PC-3 (cell line): ENCODE measurements at regions not wholly inside any gene's neighbourhood (a gene's known extent, or its start where the extent isn't known, plus 50 kb on each side); places are given as distances from the start of the nearest gene placed in this dataset.

Experiments
- ATAC-seq: fragments of 200-7000 bp; cut with Tn5 transposase; 2 replicates; pipeline ENCODE4 v1.9.1; 2020; ENCODE audit warnings: mild to moderate bottlenecking, moderate library complexity
- BruUV-seq: library from RNA; stranded (reverse); fragments of 400-500 nt; replicated peaks from 2 replicates; lab custom pipeline; 2021; lab: Mats Ljungman, UMichigan
- CTCF ChIA-PET: fragments of 300-600 bp; sonication (Branson Sonifier 250); formaldehyde crosslinking; loops from one replicate; lab custom pipeline; 2022; ENCODE audit warnings: antibody characterized with exemption; lab: Charles Lee
- POLR2A ChIA-PET: fragments of 300-600 bp; sonication (Branson Sonifier 250); formaldehyde crosslinking; loops from one replicate; lab custom pipeline; 2022; ENCODE audit warnings: antibody characterized with exemption; ENCODE audit not compliant: unreplicated experiment; lab: Charles Lee
- DNase-seq: peaks from one replicate; pipeline ENCODE4 v3.0.0-alpha.2; 2015
- H2AFZ ChIP-seq: fragments of 300-600 bp; sonication (generic); 2 replicates; pipeline ENCODE4 v1.6.0; 2016; ENCODE audit warnings: antibody characterized with exemption, low read length
- H3F3A ChIP-seq: fragments of 300-600 bp; sonication (generic); one replicate; pipeline ENCODE4 v1.6.0; 2017; ENCODE audit warnings: antibody characterized with exemption, low read length, control low read depth, mild to moderate bottlenecking; ENCODE audit not compliant: unreplicated experiment
- H3K27ac ChIP-seq: fragments of 300-600 bp; sonication (generic); 2 replicates; pipeline ENCODE4 v1.5.1; 2016; ENCODE audit warnings: mild to moderate bottlenecking, low read length
- H3K27me3 ChIP-seq: fragments of 300-600 bp; sonication (generic); 2 replicates; pipeline ENCODE4 v1.6.1; 2016; ENCODE audit warnings: low read length, mixed read lengths
- H3K36me3 ChIP-seq: fragments of 300-600 bp; sonication (generic); 2 replicates; pipeline ENCODE4 v1.6.1; 2016; ENCODE audit warnings: low read depth, mixed run types, low read length, mixed read lengths
- H3K4me1 ChIP-seq: fragments of 300-600 bp; sonication (generic); 2 replicates; pipeline ENCODE4 v1.5.1; 2016; ENCODE audit warnings: low read length; ENCODE audit not compliant: insufficient read depth
- H3K4me2 ChIP-seq: fragments of 300-600 bp; sonication (generic); 2 replicates; pipeline ENCODE4 v1.6.0; 2016; ENCODE audit warnings: low read length
- H3K4me3 ChIP-seq: fragments of 300-600 bp; sonication (generic); 2 replicates; pipeline ENCODE4 v1.5.1; 2016; ENCODE audit warnings: mild to moderate bottlenecking, low read length, mixed read lengths
- H3K79me2 ChIP-seq: fragments of 300-600 bp; sonication (generic); 2 replicates; pipeline ENCODE4 v1.6.1; 2017; ENCODE audit warnings: low read length, mixed read lengths
- H3K9ac ChIP-seq: fragments of 300-600 bp; sonication (generic); 2 replicates; pipeline ENCODE4 v1.6.0; 2016; ENCODE audit warnings: mild to moderate bottlenecking, low read length
- H3K9me2 ChIP-seq: fragments of 300-600 bp; sonication (generic); replicated peaks from 2 replicates; pipeline ENCODE4 v1.6.1; 2016; ENCODE audit warnings: mixed run types, low read length, mixed read lengths
- H3K9me3 ChIP-seq: fragments of 300-600 bp; sonication (generic); 2 replicates; pipeline ENCODE4 v1.6.1; 2016; ENCODE audit warnings: low read length, mixed read lengths
- H4K20me1 ChIP-seq: fragments of 300-600 bp; sonication (generic); 2 replicates; pipeline ENCODE4 v1.6.1; 2016; ENCODE audit warnings: low read length, mixed read lengths
- CTCF ChIP-seq: fragments of 300-600 bp; sonication (generic); conservative IDR thresholded peaks from 2 replicates; pipeline ENCODE4 v1.5.1; 2017; ENCODE audit warnings: antibody characterized with exemption, low read depth, mild to moderate bottlenecking, low read length
- EZH2 ChIP-seq: fragments of 300-600 bp; sonication (generic); IDR thresholded peaks from one replicate; pipeline ENCODE4 v1.6.1; 2017; ENCODE audit warnings: antibody characterized with exemption, mild to moderate bottlenecking, low read length; ENCODE audit not compliant: unreplicated experiment
- EZH2phosphoT487 ChIP-seq: fragments of 300-600 bp; sonication (generic); IDR thresholded peaks from 2 replicates; pipeline ENCODE4 v1.6.1; 2018; ENCODE audit warnings: mild to moderate bottlenecking, antibody characterized with exemption, low read length, borderline replicate concordance
- intact Hi-C: fragments of 100-400 bp; cut with micrococcal nuclease; formaldehyde crosslinking; loops from 2 replicates; pipeline ENCODE4 v1.9.0; 2023

GRCh38 chr5:13317654-13318053, 626.8 kb downstream of the DNAH5 start:
- ChIA-PET POLR2A (no interaction called here), CTCF (no interaction called here)
- no TSS peak for BruUV-seq
- Histone ChIP-seq H2AFZ (no peak overlapping the region), H3K4me3 (no peak overlapping the region), H3K36me3 (no peaks in the 10 kb centered on the region), H3K9ac (no peak overlapping the region), H3K79me2 (no peaks in the 10 kb centered on the region), H3K27ac (no peak overlapping the region), H3K9me3 (no peaks in the 10 kb centered on the region), H3K9me2 (no peaks in the 10 kb centered on the region), H4K20me1 (no peaks in the 10 kb centered on the region), H3K4me1 (0 out of 2 replicates have a peak, but pooled peaks cover 5% of the 10 kb centered on the region), H3K27me3 (no peaks in the 10 kb centered on the region), H3F3A (no peaks in the 10 kb centered on the region), H3K4me2 (no peak overlapping the region)
- TF ChIP-seq EZH2 (no peak), CTCF (no peak), EZH2phosphoT487 (no peak)
- intact Hi-C loops: no loop called here
- DNase-seq: no peak
- no peak; the same call in 1 of the 2 replicates for ATAC-seq

GRCh38 chr5:13316176-13316575, 628.3 kb downstream of the DNAH5 start:
- intact Hi-C loops: no loop called here
- Histone ChIP-seq H3K9ac (no peak overlapping the region), H3K36me3 (no peaks in the 10 kb centered on the region), H3K27ac (no peak overlapping the region), H4K20me1 (no peaks in the 10 kb centered on the region), H3K27me3 (no peaks in the 10 kb centered on the region), H3K4me1 (0 out of 2 replicates have a peak, but pooled peaks cover 5% of the 10 kb centered on the region), H3K79me2 (no peaks in the 10 kb centered on the region), H2AFZ (no peak overlapping the region), H3K4me2 (no peak overlapping the region), H3K9me2 (no peaks in the 10 kb centered on the region), H3K9me3 (no peaks in the 10 kb centered on the region), H3F3A (no peaks in the 10 kb centered on the region), H3K4me3 (no peak overlapping the region)
- ATAC-seq (no peak), DNase-seq (no peak)
- no peak for TF ChIP-seq EZH2phosphoT487
- TF ChIP-seq EZH2: no peak
- TF ChIP-seq CTCF: no peak
- no TSS peak for BruUV-seq
- POLR2A ChIA-PET: no interaction called here
- CTCF ChIA-PET: no interaction called here

- DNase-seq: no peak
- H3K36me3 ChIP-seq: no peaks in the 10 kb centered on the region
- BruUV-seq: no TSS peak
Observed at GRCh38 chr5:13307480-13307879, 637.0 kb downstream of the DNAH5 start.

More at GRCh38 chr5:13307480-13307879, 637.0 kb downstream of the DNAH5 start:
- no peak overlapping the region for H3K27ac ChIP-seq
- POLR2A ChIA-PET: no interaction called here
- ATAC-seq: no peak
- no peaks in the 10 kb centered on the region for H3K79me2 ChIP-seq
- H3K4me3 ChIP-seq: no peak overlapping the region
- H3K9ac ChIP-seq: no peak overlapping the region
- intact Hi-C loops: no loop called here
- H3K4me1 ChIP-seq: no peaks in the 10 kb centered on the region
- no peaks in the 10 kb centered on the region for H3K27me3 ChIP-seq
- H3K9me2 ChIP-seq: no peaks in the 10 kb centered on the region
- TF ChIP-seq EZH2 (no peak), CTCF (no peak), EZH2phosphoT487 (no peak)
- H2AFZ ChIP-seq: no peak overlapping the region
- H4K20me1 ChIP-seq: no peaks in the 10 kb centered on the region
- no peak overlapping the region for H3K4me2 ChIP-seq
- no peaks in the 10 kb centered on the region for H3F3A ChIP-seq
- CTCF ChIA-PET: no interaction called here
- no peaks in the 10 kb centered on the region for H3K9me3 ChIP-seq
